ENCODE measurements at regions not wholly inside any gene's neighbourhood (a gene's known extent, or its start where the extent isn't known, plus 50 kb on each side); places are given as distances from the start of the nearest gene placed in this dataset.
"Not testable (repeated sequence)": the region's sequence is repeated elsewhere in the genome, so short reads cannot be mapped to it uniquely, and the experiment has no call there.

DNA sequence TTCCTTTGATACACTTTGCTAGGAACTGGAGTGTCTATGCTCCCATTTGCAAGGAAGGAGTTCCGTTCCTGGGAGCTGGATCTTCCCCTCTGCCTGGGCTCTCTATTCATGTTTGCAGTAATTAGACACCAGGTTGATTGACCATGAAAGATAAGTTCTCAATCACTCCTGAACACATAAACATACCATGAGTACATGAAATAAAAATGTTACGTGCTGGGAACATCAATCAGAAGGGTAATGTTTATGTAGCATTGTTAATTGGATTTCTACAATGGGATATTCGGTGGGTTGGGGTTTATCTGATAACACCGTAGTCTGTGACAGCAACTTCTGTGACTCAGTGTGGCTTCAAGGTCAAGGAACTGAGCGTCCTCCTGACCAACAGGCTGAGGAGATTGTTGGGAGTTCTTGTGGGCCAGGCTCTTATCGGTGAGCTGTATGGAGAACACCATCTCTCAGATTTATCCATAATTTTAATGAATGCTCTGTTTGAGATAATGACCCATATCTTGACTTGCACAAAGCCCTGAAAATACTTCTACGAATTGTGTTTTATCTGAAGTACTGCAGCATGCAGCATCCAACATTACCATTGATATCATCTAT lies 136.4 kb downstream of the NPIPB5 start:
- Mint-ChIP-seq H3K4me1 (no peaks in the 10 kb centered on the region), H3K27ac (ENCODE audit: low read depth) (no peak overlapping the region), H3K4me3 (no peak overlapping the region), H3K36me3 (ENCODE audit: insufficient read depth) (no peaks in the 10 kb centered on the region), H3K9me3 (no peaks in the 10 kb centered on the region), H3K27me3 (no peaks in the 10 kb centered on the region)
- DNase-seq (ENCODE audit: low spot score in 2 of 2) = no peak
- no peak for ATAC-seq (replicated peaks; ENCODE audit: extremely low read depth, poor library complexity, severe bottlenecking)

DNA sequence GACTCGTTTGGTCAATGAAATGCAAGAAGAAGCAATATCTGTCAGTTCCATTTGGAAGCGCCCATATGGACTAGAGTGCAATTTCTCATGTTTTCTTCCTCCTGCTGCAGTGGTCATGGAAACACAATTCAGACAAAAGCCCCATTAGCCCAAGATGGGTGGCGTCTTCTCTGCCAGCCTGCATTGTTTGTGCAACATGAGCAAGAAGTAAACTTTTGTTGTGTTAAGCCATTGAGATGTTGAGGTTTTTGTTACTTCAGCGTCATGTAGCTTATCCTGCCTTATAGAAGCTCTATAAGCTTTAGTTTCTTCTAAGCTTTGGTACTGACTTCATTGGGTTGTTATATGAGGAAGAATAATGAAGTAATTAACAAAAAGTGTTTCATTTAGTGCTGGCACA lies 137.4 kb downstream of the NPIPB5 start:
- Mint-ChIP-seq H3K4me1 (no peaks in the 10 kb centered on the region), H3K36me3 (ENCODE audit: insufficient read depth) (no peaks in the 10 kb centered on the region), H3K4me3 (no peak overlapping the region), H3K27ac (ENCODE audit: low read depth) (no peak overlapping the region), H3K27me3 (peaks cover 4% of the 10 kb centered on the region), H3K9me3 (no peaks in the 10 kb centered on the region)
- no peak for DNase-seq (ENCODE audit: low spot score in 2 of 2)
- no peak for ATAC-seq (replicated peaks; ENCODE audit: extremely low read depth, poor library complexity, severe bottlenecking)

- Mint-ChIP-seq H3K36me3 (ENCODE audit: insufficient read depth) (no peaks in the 10 kb centered on the region), H3K27me3 (peaks cover 12% of the 10 kb centered on the region), H3K4me1 (no peaks in the 10 kb centered on the region), H3K4me3 (no peak overlapping the region), H3K27ac (ENCODE audit: low read depth) (no peak overlapping the region), H3K9me3 (no peaks in the 10 kb centered on the region)
- DNase-seq (ENCODE audit: low spot score in 2 of 2) (no peak), ATAC-seq (replicated peaks; ENCODE audit: extremely low read depth, poor library complexity, severe bottlenecking) (no peak)
These were observed 138.2 kb downstream of the NPIPB5 start for GRCh38 chr16:22648941-22649340.

DNA sequence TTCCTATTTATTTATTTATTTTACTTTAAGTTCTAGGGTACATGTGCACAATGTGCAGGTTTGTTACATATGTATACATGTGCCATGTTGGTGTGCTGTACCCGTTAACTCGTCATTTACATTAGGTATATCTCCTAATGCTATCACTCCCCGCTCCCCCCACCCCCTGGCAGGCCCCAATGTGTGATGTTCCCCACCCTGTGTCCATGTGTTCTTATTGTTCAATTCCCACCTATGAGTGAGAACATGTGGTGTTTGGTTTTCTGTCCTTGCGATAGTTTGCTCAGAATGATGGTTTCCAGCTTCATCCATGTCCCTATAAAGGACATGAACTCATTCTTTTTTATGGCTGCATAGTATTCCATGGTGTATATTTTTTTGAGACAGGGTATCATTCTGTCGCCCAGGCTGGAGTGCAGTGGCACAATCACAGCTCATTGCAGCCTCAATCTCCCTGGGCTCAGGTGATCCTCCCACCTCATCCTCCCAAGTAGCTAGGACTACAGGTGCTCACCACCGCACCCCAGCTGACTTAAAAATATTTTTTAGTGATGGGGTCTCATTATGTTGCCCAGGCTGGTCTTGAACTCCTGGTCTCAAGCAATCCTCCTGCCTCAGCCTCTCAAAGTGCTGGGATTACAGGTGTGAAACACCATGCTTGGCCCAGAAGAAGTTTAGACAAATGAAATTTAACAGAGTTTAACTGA lies 140.6 kb downstream of the NPIPB5 start:
- H3K4me3 Mint-ChIP-seq; H3K27ac Mint-ChIP-seq (ENCODE audit: low read depth); H3K9me3 Mint-ChIP-seq; DNase-seq (ENCODE audit: low spot score in 2 of 2); H3K36me3 Mint-ChIP-seq (ENCODE audit: insufficient read depth); ATAC-seq (replicated peaks; ENCODE audit: extremely low read depth, poor library complexity, severe bottlenecking); H3K4me1 Mint-ChIP-seq: not testable (repeated sequence)
- H3K27me3 Mint-ChIP-seq = peaks cover 35% of the 10 kb centered on the region

DNA sequence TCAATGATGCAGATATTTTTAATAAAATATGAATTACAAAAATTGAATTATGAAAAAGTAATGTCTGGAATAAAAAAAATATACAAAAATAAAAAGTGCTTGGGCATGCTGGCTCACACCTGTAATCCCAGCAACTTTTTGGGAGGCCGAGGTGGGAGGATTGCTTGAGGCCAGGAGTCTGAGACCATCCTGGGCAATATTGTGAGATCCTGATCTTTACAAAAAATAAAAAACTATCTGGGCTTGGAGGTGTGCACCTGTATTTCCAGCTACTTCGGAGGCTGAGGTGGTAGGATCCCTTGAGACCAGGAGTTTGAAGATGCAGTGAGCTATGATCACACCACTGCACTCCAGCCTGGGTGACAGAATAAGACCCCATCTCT lies 141.8 kb downstream of the NPIPB5 start:
- Mint-ChIP-seq H3K4me3 (no peak overlapping the region), H3K27ac (ENCODE audit: low read depth) (no peak overlapping the region), H3K36me3 (ENCODE audit: insufficient read depth) (no peaks in the 10 kb centered on the region), H3K27me3 (peaks cover 38% of the 10 kb centered on the region), H3K4me1 (no peaks in the 10 kb centered on the region), H3K9me3 (no peaks in the 10 kb centered on the region)
- ATAC-seq (replicated peaks; ENCODE audit: extremely low read depth, poor library complexity, severe bottlenecking) (no peak), DNase-seq (ENCODE audit: low spot score in 2 of 2) (no peak)

DNA sequence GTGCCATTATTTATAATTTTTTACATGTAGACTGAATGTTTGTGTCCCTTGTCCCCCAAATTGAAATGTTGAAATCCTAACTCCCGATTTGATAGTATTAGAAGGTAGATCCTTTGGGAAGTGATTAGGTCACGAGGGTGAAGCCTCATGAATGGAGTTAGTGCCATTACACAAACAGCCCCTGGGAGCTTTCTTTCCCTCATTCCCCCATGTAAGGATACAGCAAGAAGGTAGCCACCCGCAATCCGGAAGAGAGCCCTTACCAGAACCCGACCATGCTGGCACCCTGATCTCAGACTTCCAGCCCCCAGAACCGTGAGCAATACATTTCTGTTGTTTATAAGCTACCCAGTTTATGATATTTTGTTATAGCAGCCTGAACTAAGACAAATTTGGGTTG lies 143.2 kb downstream of the NPIPB5 start:
- no peak overlapping the region for H3K27ac Mint-ChIP-seq (ENCODE audit: low read depth)
- H3K4me1 Mint-ChIP-seq = no peaks in the 10 kb centered on the region
- no peaks in the 10 kb centered on the region for H3K36me3 Mint-ChIP-seq (ENCODE audit: insufficient read depth)
- no peak for ATAC-seq (replicated peaks; ENCODE audit: extremely low read depth, poor library complexity, severe bottlenecking)
- no peaks in the 10 kb centered on the region for H3K9me3 Mint-ChIP-seq
- no peak overlapping the region for H3K4me3 Mint-ChIP-seq
- no peak for DNase-seq (ENCODE audit: low spot score in 2 of 2)
- H3K27me3 Mint-ChIP-seq = peaks cover 38% of the 10 kb centered on the region

DNA sequence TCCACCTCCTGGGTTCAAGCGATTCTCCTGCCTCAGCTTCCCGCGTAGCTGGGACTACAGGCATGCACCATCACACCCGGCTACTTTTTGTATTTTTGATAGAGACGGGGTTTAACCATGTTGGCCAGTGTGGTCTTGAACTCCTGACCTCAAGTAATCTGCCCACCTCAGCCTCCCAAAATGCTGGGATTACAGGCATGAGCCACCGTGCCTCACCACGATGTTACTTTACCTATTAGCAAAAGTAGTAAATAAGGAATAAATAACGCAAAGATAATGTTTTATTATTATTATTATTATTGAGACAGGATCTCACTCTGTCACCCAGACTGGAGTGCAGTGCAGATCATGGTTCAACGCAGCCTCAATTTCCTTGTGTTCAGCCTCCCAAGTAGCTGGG lies 145.9 kb downstream of the NPIPB5 start:
- not testable (repeated sequence) for DNase-seq (ENCODE audit: low spot score in 2 of 2); H3K36me3 Mint-ChIP-seq (ENCODE audit: insufficient read depth); H3K9me3 Mint-ChIP-seq; H3K4me3 Mint-ChIP-seq; ATAC-seq (replicated peaks; ENCODE audit: extremely low read depth, poor library complexity, severe bottlenecking); H3K4me1 Mint-ChIP-seq; H3K27ac Mint-ChIP-seq (ENCODE audit: low read depth)
- H3K27me3 Mint-ChIP-seq = peaks cover 38% of the 10 kb centered on the region

DNA sequence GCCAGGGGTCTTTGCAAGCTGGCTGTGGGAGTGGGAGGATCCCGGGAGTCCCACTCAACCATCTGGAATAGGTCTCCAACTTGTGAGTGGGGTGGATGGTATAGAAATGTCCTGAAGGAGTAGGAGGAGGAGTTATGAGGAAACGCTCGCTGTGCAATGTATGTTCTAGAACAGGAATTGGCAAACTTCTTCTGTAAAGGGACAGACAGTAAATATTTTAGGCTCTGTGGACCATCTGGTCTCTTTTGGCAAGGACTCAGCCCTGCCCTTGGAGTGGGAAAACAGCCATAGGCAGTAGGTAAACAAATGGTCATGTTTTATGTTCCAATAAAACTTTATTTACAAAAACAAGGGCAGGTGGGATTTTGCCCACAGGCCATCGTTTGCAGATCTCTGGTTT lies 149.2 kb downstream of the NPIPB5 start:
- Mint-ChIP-seq H3K4me1 (no peaks in the 10 kb centered on the region), H3K27ac (ENCODE audit: low read depth) (no peak overlapping the region), H3K4me3 (no peak overlapping the region), H3K9me3 (no peaks in the 10 kb centered on the region), H3K36me3 (ENCODE audit: insufficient read depth) (no peaks in the 10 kb centered on the region), H3K27me3 (peaks cover 17% of the 10 kb centered on the region)
- ATAC-seq (replicated peaks; ENCODE audit: extremely low read depth, poor library complexity, severe bottlenecking) = no peak
- no peak for DNase-seq (ENCODE audit: low spot score in 2 of 2)

DNA sequence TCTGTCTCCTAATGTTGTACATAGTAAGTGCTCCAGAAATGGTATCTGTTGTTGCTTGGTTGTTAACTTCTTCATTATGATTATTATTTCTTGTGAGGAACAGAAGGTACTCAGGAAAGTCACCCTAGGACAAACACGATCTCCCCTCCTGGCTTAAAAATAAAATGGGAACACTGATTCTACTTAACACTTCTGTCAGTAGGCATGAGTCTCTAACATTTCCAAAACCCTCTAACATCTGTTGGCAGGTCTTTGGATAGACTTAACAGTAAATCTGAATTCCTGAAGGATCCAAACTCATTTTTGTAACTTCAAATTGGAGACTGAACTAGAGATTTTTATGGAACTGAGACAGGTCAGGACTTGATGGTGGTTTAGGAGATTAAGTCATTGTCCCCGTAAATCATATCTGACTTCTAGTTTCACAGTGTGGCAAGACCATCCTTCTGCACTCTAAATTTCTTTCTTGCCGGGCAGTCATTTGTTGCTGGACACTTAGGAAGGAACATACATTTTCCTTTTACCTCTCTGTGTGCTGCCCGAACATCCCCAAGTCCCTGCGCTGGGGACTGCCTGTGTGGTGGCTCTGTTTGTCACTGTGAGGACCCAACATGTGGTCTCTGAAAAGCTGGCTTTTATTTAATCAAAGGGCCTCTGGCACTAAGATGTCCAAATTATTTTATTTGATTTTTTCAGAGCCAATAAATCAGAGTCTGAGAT lies 149.9 kb downstream of the NPIPB5 start:
- Mint-ChIP-seq H3K27me3 (peaks cover 10% of the 10 kb centered on the region), H3K36me3 (ENCODE audit: insufficient read depth) (no peaks in the 10 kb centered on the region), H3K4me1 (no peaks in the 10 kb centered on the region), H3K27ac (ENCODE audit: low read depth) (no peak overlapping the region), H3K4me3 (no peak overlapping the region), H3K9me3 (no peaks in the 10 kb centered on the region)
- ATAC-seq (replicated peaks; ENCODE audit: extremely low read depth, poor library complexity, severe bottlenecking) = no peak
- no peak for DNase-seq (ENCODE audit: low spot score in 2 of 2)

- Mint-ChIP-seq H3K4me1 (no peaks in the 10 kb centered on the region), H3K9me3 (no peaks in the 10 kb centered on the region), H3K4me3 (no peak overlapping the region), H3K27me3 (peaks cover 4% of the 10 kb centered on the region), H3K27ac (ENCODE audit: low read depth) (no peak overlapping the region), H3K36me3 (ENCODE audit: insufficient read depth) (no peaks in the 10 kb centered on the region)
- no peak for ATAC-seq (replicated peaks; ENCODE audit: extremely low read depth, poor library complexity, severe bottlenecking)
- no peak for DNase-seq (ENCODE audit: low spot score in 2 of 2)
These were observed 150.5 kb downstream of the NPIPB5 start for GRCh38 chr16:22661161-22661647.

DNA sequence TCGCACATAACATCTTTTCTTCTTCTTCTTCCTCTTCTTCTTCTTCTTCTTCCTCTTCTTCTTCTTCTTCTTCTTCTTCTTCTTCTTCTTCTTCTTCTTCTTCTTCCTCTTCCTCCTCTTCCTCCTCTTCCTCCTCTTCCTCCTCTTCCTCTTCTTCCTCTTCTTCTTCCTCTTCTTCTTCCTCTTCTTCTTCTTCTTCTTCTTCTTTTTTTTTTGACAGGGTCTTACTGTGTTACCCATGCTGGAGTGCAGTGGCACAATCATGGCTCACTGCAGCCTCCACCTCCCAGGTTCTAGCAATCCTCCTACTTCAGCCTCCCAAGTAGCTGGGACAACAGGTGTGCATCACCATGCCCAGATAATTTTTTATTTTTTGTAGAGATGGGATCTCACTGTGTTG lies 151.0 kb upstream of the HS3ST2 start:
- not testable (repeated sequence) for ATAC-seq (replicated peaks; ENCODE audit: extremely low read depth, poor library complexity, severe bottlenecking); H3K4me1 Mint-ChIP-seq; H3K9me3 Mint-ChIP-seq; DNase-seq (ENCODE audit: low spot score in 2 of 2); H3K27me3 Mint-ChIP-seq; H3K4me3 Mint-ChIP-seq; H3K36me3 Mint-ChIP-seq (ENCODE audit: insufficient read depth); H3K27ac Mint-ChIP-seq (ENCODE audit: low read depth)

GRCh38 chr16:22663389-22664064 lies 150.4 kb upstream of the HS3ST2 start:
- H3K27ac Mint-ChIP-seq (ENCODE audit: low read depth) = no peak overlapping the region
- DNase-seq (ENCODE audit: low spot score in 2 of 2) (no peak), ATAC-seq (replicated peaks; ENCODE audit: extremely low read depth, poor library complexity, severe bottlenecking) (no peak)
- no peaks in the 10 kb centered on the region for H3K36me3 Mint-ChIP-seq (ENCODE audit: insufficient read depth)
- H3K4me1 Mint-ChIP-seq = no peaks in the 10 kb centered on the region
- no peaks in the 10 kb centered on the region for H3K27me3 Mint-ChIP-seq
- H3K4me3 Mint-ChIP-seq = no peak overlapping the region
- H3K9me3 Mint-ChIP-seq = no peaks in the 10 kb centered on the region
